HUES64 (cell line): ENCODE measurements at regions not wholly inside any gene's neighbourhood (a gene's known extent, or its start where the extent isn't known, plus 50 kb on each side); places are given as distances from the start of the nearest gene placed in this dataset.

Experiments
- H3K27ac ChIP-seq: 2 replicates; pipeline ENCODE4 v1.7.0; 2013; ENCODE audit warnings: low read depth, low read length, inconsistent platforms
- H3K27me3 ChIP-seq: 2 replicates; pipeline ENCODE4 v1.6.1; 2013; ENCODE audit warnings: mild to moderate bottlenecking, low read length; ENCODE audit not compliant: insufficient read depth
- H3K36me3 ChIP-seq: 2 replicates; pipeline ENCODE4 v1.6.1; 2013; ENCODE audit warnings: mild to moderate bottlenecking, low read length; ENCODE audit not compliant: insufficient read depth
- H3K4me1 ChIP-seq: 2 replicates; pipeline ENCODE4 v1.6.1; 2013; ENCODE audit warnings: mild to moderate bottlenecking, low read length, moderate library complexity; ENCODE audit not compliant: insufficient read depth
- H3K4me3 ChIP-seq: 2 replicates; pipeline ENCODE4 v1.5.1; 2013; ENCODE audit warnings: mild to moderate bottlenecking, low read length, moderate library complexity
- H3K9ac ChIP-seq: 2 replicates; pipeline ENCODE4 v1.6.1; 2013; ENCODE audit warnings: mild to moderate bottlenecking, low read depth, low read length
- H3K9me3 ChIP-seq: 2 replicates; pipeline ENCODE4 v1.6.1; 2013; ENCODE audit warnings: low read depth, low read length; ENCODE audit not compliant: insufficient read depth
- WGBS: fragments of 150-250, 120-280 bp; methylation state at CpG from one replicate; pipeline ENCODE4 v1.1.7; 2013; ENCODE audit warnings: missing lambda C conversion rate; 5-methylcytosine and 5-hydroxymethylcytosine counted together

GRCh38 chr3:65233561-65233960, 545.8 kb upstream of the ADAMTS9 start:
- H3K4me3 ChIP-seq = no peak overlapping the region
- H3K9ac ChIP-seq = no peak overlapping the region
- H3K4me1 ChIP-seq = no peaks in the 10 kb centered on the region
- H3K36me3 ChIP-seq = no peaks in the 10 kb centered on the region
- no peaks in the 10 kb centered on the region for H3K9me3 ChIP-seq
- no peak overlapping the region for H3K27ac ChIP-seq
- H3K27me3 ChIP-seq = no peaks in the 10 kb centered on the region
- whole genome bisulfite sequencing = 95% methylated on average over 4 of the region's 5 CpGs

- Histone ChIP-seq H3K27me3 (no peaks in the 10 kb centered on the region), H3K4me1 (no peaks in the 10 kb centered on the region), H3K36me3 (no peaks in the 10 kb centered on the region), H3K27ac (no peak overlapping the region), H3K4me3 (no peak overlapping the region), H3K9ac (no peak overlapping the region), H3K9me3 (no peaks in the 10 kb centered on the region)
- WGBS = 94% methylated on average over 4 of the region's 4 CpGs
These were observed 543.7 kb upstream of the ADAMTS9 start for GRCh38 chr3:65231544-65231943.

GRCh38 chr3:65230261-65231139, 542.7 kb upstream of the ADAMTS9 start:
- Histone ChIP-seq H3K9ac (no peak overlapping the region), H3K9me3 (no peaks in the 10 kb centered on the region), H3K27ac (no peak overlapping the region), H3K36me3 (no peaks in the 10 kb centered on the region), H3K4me3 (no peak overlapping the region), H3K4me1 (no peaks in the 10 kb centered on the region), H3K27me3 (no peaks in the 10 kb centered on the region)
- 87% methylated on average over 14 of the region's 14 CpGs for WGBS

GRCh38 chr3:65226287-65226686, 538.5 kb upstream of the ADAMTS9 start:
- WGBS = 100% methylated on average over 1 of the region's 1 CpG
- Histone ChIP-seq H3K9ac (no peak overlapping the region), H3K27me3 (no peaks in the 10 kb centered on the region), H3K27ac (no peak overlapping the region), H3K4me3 (no peak overlapping the region), H3K9me3 (0 out of 2 replicates have a peak, but pooled peaks cover 4% of the 10 kb centered on the region), H3K36me3 (no peaks in the 10 kb centered on the region), H3K4me1 (no peaks in the 10 kb centered on the region)

- Histone ChIP-seq H3K4me3 (no peak overlapping the region), H3K9ac (no peak overlapping the region), H3K27ac (no peak overlapping the region), H3K27me3 (no peaks in the 10 kb centered on the region), H3K36me3 (no peaks in the 10 kb centered on the region), H3K9me3 (no peaks in the 10 kb centered on the region), H3K4me1 (no peaks in the 10 kb centered on the region)
- WGBS = 100% methylated on average over 1 of the region's 1 CpG
These were observed 522.4 kb upstream of the ADAMTS9 start for GRCh38 chr3:65210026-65210814.

- WGBS = 97% methylated on average over 2 of the region's 2 CpGs
- no peaks in the 10 kb centered on the region for H3K27me3 ChIP-seq
- no peak overlapping the region for H3K4me3 ChIP-seq
- no peaks in the 10 kb centered on the region for H3K4me1 ChIP-seq
- no peaks in the 10 kb centered on the region for H3K9me3 ChIP-seq
- no peak overlapping the region for H3K9ac ChIP-seq
- no peak overlapping the region for H3K27ac ChIP-seq
- H3K36me3 ChIP-seq = no peaks in the 10 kb centered on the region
These were observed 514.6 kb upstream of the ADAMTS9 start for GRCh38 chr3:65202395-65202794.

GRCh38 chr3:65201926-65202325, 514.1 kb upstream of the ADAMTS9 start:
- no peak overlapping the region for H3K9ac ChIP-seq
- no peaks in the 10 kb centered on the region for H3K27me3 ChIP-seq
- H3K27ac ChIP-seq = no peak overlapping the region
- H3K4me3 ChIP-seq = no peak overlapping the region
- no peaks in the 10 kb centered on the region for H3K9me3 ChIP-seq
- H3K4me1 ChIP-seq = peaks cover 3% of the 10 kb centered on the region; the same call in 1 of the 2 replicates
- H3K36me3 ChIP-seq = no peaks in the 10 kb centered on the region
- WGBS = 86% methylated on average over 1 of the region's 2 CpGs

- no peak overlapping the region for H3K4me3 ChIP-seq
- WGBS = 89% methylated on average over 4 of the region's 5 CpGs
- H3K9ac ChIP-seq = no peak overlapping the region
- no peaks in the 10 kb centered on the region for H3K36me3 ChIP-seq
- no peaks in the 10 kb centered on the region for H3K9me3 ChIP-seq
- H3K27me3 ChIP-seq = no peaks in the 10 kb centered on the region
- H3K4me1 ChIP-seq = peaks cover 8% of the 10 kb centered on the region; the same call in 1 of the 2 replicates
- no peak overlapping the region for H3K27ac ChIP-seq
These were observed 512.6 kb upstream of the ADAMTS9 start for GRCh38 chr3:65200310-65200970.

- Histone ChIP-seq H3K36me3 (no peaks in the 10 kb centered on the region), H3K9me3 (no peaks in the 10 kb centered on the region), H3K4me3 (no peak overlapping the region), H3K27ac (no peak overlapping the region), H3K9ac (no peak overlapping the region), H3K4me1 (peaks cover 12% of the 10 kb centered on the region; the same call in 1 of the 2 replicates), H3K27me3 (no peaks in the 10 kb centered on the region)
- WGBS = 65% methylated on average over 3 of the region's 3 CpGs
These were observed 508.9 kb upstream of the ADAMTS9 start for GRCh38 chr3:65196663-65197062.

- no peaks in the 10 kb centered on the region for H3K9me3 ChIP-seq
- no peak overlapping the region for H3K27ac ChIP-seq
- WGBS = 86% methylated on average over 8 of the region's 8 CpGs
- no peak overlapping the region for H3K4me3 ChIP-seq
- H3K4me1 ChIP-seq = peaks cover 12% of the 10 kb centered on the region; the same call in 1 of the 2 replicates
- H3K27me3 ChIP-seq = no peaks in the 10 kb centered on the region
- H3K36me3 ChIP-seq = no peaks in the 10 kb centered on the region
- no peak overlapping the region for H3K9ac ChIP-seq
These were observed 507.6 kb upstream of the ADAMTS9 start for GRCh38 chr3:65195211-65196006.
